Trophoblast cell (in vitro differentiated cells and primary cell): ENCODE measurements at regions not wholly inside any gene's neighbourhood (a gene's known extent, or its start where the extent isn't known, plus 50 kb on each side); places are given as distances from the start of the nearest gene placed in this dataset.
"Not testable (repeated sequence)": the region's sequence is repeated elsewhere in the genome, so short reads cannot be mapped to it uniquely, and the experiment has no call there.

ENCODE experiments used
- DNase-seq, 2 donors: peaks; one replicate each; pipeline ENCODE4 v3.0.0-alpha.2; 2016
- H2AFZ ChIP-seq: 2 replicates; pipeline ENCODE4 v1.6.1; 2013; ENCODE audit warnings: low read length, moderate library complexity, mild to moderate bottlenecking; ENCODE audit not compliant: insufficient read depth, poor library complexity
- H2AK5ac ChIP-seq: 2 replicates; pipeline ENCODE4 v1.6.1; 2013; ENCODE audit warnings: mild to moderate bottlenecking, low read length
- H2BK120ac ChIP-seq: 2 replicates; pipeline ENCODE4 v1.6.1; 2013; ENCODE audit warnings: low read length, mild to moderate bottlenecking, moderate library complexity; ENCODE audit not compliant: insufficient read depth, poor library complexity
- H2BK12ac ChIP-seq: 2 replicates; pipeline ENCODE4 v1.6.1; 2013; ENCODE audit warnings: mild to moderate bottlenecking, low read length, moderate library complexity
- H2BK5ac ChIP-seq: 2 replicates; pipeline ENCODE4 v1.6.1; 2013; ENCODE audit warnings: low read length, low read depth, moderate library complexity, mild to moderate bottlenecking; ENCODE audit not compliant: poor library complexity
- H3K14ac ChIP-seq: 2 replicates; pipeline ENCODE4 v1.6.1; 2013; ENCODE audit warnings: mild to moderate bottlenecking, low read length
- H3K18ac ChIP-seq: 2 replicates; pipeline ENCODE4 v1.6.1; 2013; ENCODE audit warnings: mild to moderate bottlenecking, low read length
- H3K23ac ChIP-seq: 2 replicates; pipeline ENCODE4 v1.6.1; 2013; ENCODE audit warnings: low read length
- H3K27ac ChIP-seq: 2 replicates; pipeline ENCODE4 v1.5.1; 2013; ENCODE audit warnings: low read depth, mild to moderate bottlenecking, inconsistent platforms, low read length, moderate library complexity
- H3K27me3 ChIP-seq: 2 replicates; pipeline ENCODE4 v1.6.1; 2013; ENCODE audit warnings: inconsistent platforms, mild to moderate bottlenecking, low read length, moderate library complexity; ENCODE audit not compliant: insufficient read depth
- H3K36me3 ChIP-seq, 2 experiments: 1 replicate in 1 of 2; 2 replicates in 1 of 2; pipeline ENCODE4 v1.6.1; 2013; ENCODE audit warnings: low read length in 2 of 2, mild to moderate bottlenecking in 2 of 2, moderate library complexity in 1 of 2; ENCODE audit not compliant: insufficient read depth in 2 of 2, control insufficient read depth in 1 of 2
- H3K4ac ChIP-seq: 2 replicates; pipeline ENCODE4 v1.6.1; 2013; ENCODE audit warnings: low read depth, mild to moderate bottlenecking, low read length, moderate library complexity
- H3K4me1 ChIP-seq, 2 experiments: 1 replicate in 1 of 2; 2 replicates in 1 of 2; pipeline ENCODE4 v1.6.1; 2013; ENCODE audit warnings: low read length in 2 of 2, mild to moderate bottlenecking in 2 of 2, moderate library complexity in 1 of 2; ENCODE audit not compliant: insufficient read depth in 2 of 2, control insufficient read depth in 1 of 2
- H3K4me2 ChIP-seq: 2 replicates; pipeline ENCODE4 v1.6.1; 2013; ENCODE audit warnings: inconsistent platforms, mild to moderate bottlenecking, low read length, moderate library complexity
- H3K4me3 ChIP-seq: 2 replicates; pipeline ENCODE4 v1.5.1; 2013; ENCODE audit warnings: mild to moderate bottlenecking, low read depth, low read length, inconsistent platforms
- H3K79me1 ChIP-seq: one replicate; pipeline ENCODE4 v1.6.1; 2013; ENCODE audit warnings: low read length
- H3K79me2 ChIP-seq: 2 replicates; pipeline ENCODE4 v1.6.1; 2013; ENCODE audit warnings: low read length, mild to moderate bottlenecking; ENCODE audit not compliant: control insufficient read depth, insufficient read depth, poor library complexity
- H3K9ac ChIP-seq: 2 replicates; pipeline ENCODE4 v1.6.1; 2013; ENCODE audit warnings: mild to moderate bottlenecking, low read length
- H3K9me3 ChIP-seq: 2 replicates; pipeline ENCODE4 v1.6.1; 2013; ENCODE audit warnings: low read depth, mild to moderate bottlenecking, control low read depth, inconsistent platforms, low read length; ENCODE audit not compliant: insufficient read depth
- H4K12ac ChIP-seq: 2 replicates; pipeline ENCODE4 v1.6.1; 2013; ENCODE audit warnings: low read depth, mild to moderate bottlenecking, low read length, moderate library complexity
- H4K8ac ChIP-seq: 2 replicates; pipeline ENCODE4 v1.6.1; 2013; ENCODE audit warnings: low read depth, mild to moderate bottlenecking, low read length, moderate library complexity
- H4K91ac ChIP-seq: one replicate; pipeline ENCODE4 v1.6.1; 2013; ENCODE audit warnings: low read depth, mild to moderate bottlenecking, low read length, moderate library complexity
- WGBS: extraction: QIAGEN DNeasy Blood & Tissue Kit; methylation state at CpG from one replicate; pipeline ENCODE4 v1.1.7; 2013; ENCODE audit warnings: missing lambda C conversion rate; ENCODE audit not compliant: insufficient read length, insufficient coverage; ENCODE audit errors: extremely low coverage; 5-methylcytosine and 5-hydroxymethylcytosine counted together

- H3K4ac ChIP-seq, H2BK120ac ChIP-seq, H4K12ac ChIP-seq, H3K27ac ChIP-seq, H3K79me1 ChIP-seq, H3K4me1 ChIP-seq, H4K91ac ChIP-seq, H4K8ac ChIP-seq, H3K18ac ChIP-seq, H2BK5ac ChIP-seq, H2BK12ac ChIP-seq, H3K23ac ChIP-seq, H3K14ac ChIP-seq, H3K79me2 ChIP-seq, H3K9ac ChIP-seq, H3K4me3 ChIP-seq, H3K36me3 ChIP-seq, H3K4me2 ChIP-seq, H2AK5ac ChIP-seq, H3K9me3 ChIP-seq, H2AFZ ChIP-seq, H3K27me3 ChIP-seq: not testable (repeated sequence)
- DNase-seq, result peak in 1 of 2 donors; percentile 10
- no CpG with 5 or more reads among the region's 2 CpGs for WGBS
These were observed 780.9 kb downstream of the PCDH11X start for GRCh38 chrX:92560083-92560482.

GRCh38 chrX:92570217-92570616 is 791.0 kb downstream of the PCDH11X start:
- not testable (repeated sequence) for H2BK120ac ChIP-seq, H3K14ac ChIP-seq, H2AFZ ChIP-seq, H4K8ac ChIP-seq, H3K9me3 ChIP-seq, H3K4me1 ChIP-seq, H2BK12ac ChIP-seq, H3K79me1 ChIP-seq, H3K27ac ChIP-seq, H4K91ac ChIP-seq, H2AK5ac ChIP-seq, H3K23ac ChIP-seq, H2BK5ac ChIP-seq, H3K4me2 ChIP-seq, H3K4ac ChIP-seq, H3K4me3 ChIP-seq, H3K27me3 ChIP-seq, H3K79me2 ChIP-seq, H3K9ac ChIP-seq, H3K18ac ChIP-seq, H4K12ac ChIP-seq, H3K36me3 ChIP-seq, DNase-seq
- no CpG with 5 or more reads among the region's 1 CpG for WGBS

GRCh38 chrX:92586643-92587042 is 807.5 kb downstream of the PCDH11X start:
- no CpG with 5 or more reads among the region's 3 CpGs for WGBS

GRCh38 chrX:92589676-92590075 is 810.5 kb downstream of the PCDH11X start:
- H3K27me3 ChIP-seq, H3K36me3 ChIP-seq, H2BK12ac ChIP-seq, H3K23ac ChIP-seq, H3K27ac ChIP-seq, H2BK120ac ChIP-seq, H3K9me3 ChIP-seq, H2BK5ac ChIP-seq, H3K4me1 ChIP-seq, H2AFZ ChIP-seq, H3K9ac ChIP-seq, H2AK5ac ChIP-seq, H3K18ac ChIP-seq, H4K91ac ChIP-seq, H3K79me2 ChIP-seq, H3K4ac ChIP-seq, DNase-seq, H4K8ac ChIP-seq, H4K12ac ChIP-seq, H3K4me2 ChIP-seq, H3K4me3 ChIP-seq, H3K14ac ChIP-seq, H3K79me1 ChIP-seq: not testable (repeated sequence)
- no CpG with 5 or more reads among the region's 4 CpGs for WGBS

More at GRCh38 chrX:92586643-92587042, 807.5 kb downstream of the PCDH11X start:
- H3K4me1 ChIP-seq, H2BK5ac ChIP-seq, H2AK5ac ChIP-seq, H3K27me3 ChIP-seq, H3K14ac ChIP-seq, H3K27ac ChIP-seq, H2BK120ac ChIP-seq, H3K79me2 ChIP-seq, DNase-seq, H3K36me3 ChIP-seq, H3K18ac ChIP-seq, H4K12ac ChIP-seq, H3K9me3 ChIP-seq, H2BK12ac ChIP-seq, H4K8ac ChIP-seq, H3K9ac ChIP-seq, H2AFZ ChIP-seq, H3K79me1 ChIP-seq, H3K4me3 ChIP-seq, H3K4ac ChIP-seq, H4K91ac ChIP-seq, H3K23ac ChIP-seq, H3K4me2 ChIP-seq: not testable (repeated sequence)
